GM12891 (cell line): ENCODE measurements at regions not wholly inside any gene's neighbourhood (a gene's known extent, or its start where the extent isn't known, plus 50 kb on each side); places are given as distances from the start of the nearest gene placed in this dataset.

ENCODE experiments used
- POLR2A ChIP-seq: IDR thresholded peaks from 2 replicates; pipeline ENCODE4 v1.6.1; 2011; ENCODE audit warnings: low read depth, low read length, control low read depth
- POLR2AphosphoS5 ChIP-seq: IDR thresholded peaks from 2 replicates; pipeline ENCODE4 v1.6.1; 2011; ENCODE audit warnings: low read depth, low read length, control low read depth
- POU2F2 ChIP-seq: IDR thresholded peaks from 2 replicates; pipeline ENCODE4 v1.6.1; 2011; ENCODE audit warnings: low read depth, mild to moderate bottlenecking, control low read depth, low read length, moderate library complexity
- TAF1 ChIP-seq: IDR thresholded peaks from 2 replicates; pipeline ENCODE4 v1.6.1; 2011; ENCODE audit warnings: low read depth, low read length, control low read depth

GRCh38 chr3:35986161-35986560, 346.8 kb downstream of the ARPP21 start:
- TF ChIP-seq POU2F2, result no peak
- TF ChIP-seq POLR2AphosphoS5, result no peak
- TF ChIP-seq POLR2A, result no peak
- no peak for TF ChIP-seq TAF1
